HPDE6-E6E7 (cell line): ENCODE measurements at regions not wholly inside any gene's neighbourhood (a gene's known extent, or its start where the extent isn't known, plus 50 kb on each side); places are given as distances from the start of the nearest gene placed in this dataset.

Experiments
- DNase-seq: peaks from one replicate; pipeline ENCODE4 v3.0.0; 2011; ENCODE audit warnings: missing footprints; ENCODE audit errors: extremely low spot score

DNA sequence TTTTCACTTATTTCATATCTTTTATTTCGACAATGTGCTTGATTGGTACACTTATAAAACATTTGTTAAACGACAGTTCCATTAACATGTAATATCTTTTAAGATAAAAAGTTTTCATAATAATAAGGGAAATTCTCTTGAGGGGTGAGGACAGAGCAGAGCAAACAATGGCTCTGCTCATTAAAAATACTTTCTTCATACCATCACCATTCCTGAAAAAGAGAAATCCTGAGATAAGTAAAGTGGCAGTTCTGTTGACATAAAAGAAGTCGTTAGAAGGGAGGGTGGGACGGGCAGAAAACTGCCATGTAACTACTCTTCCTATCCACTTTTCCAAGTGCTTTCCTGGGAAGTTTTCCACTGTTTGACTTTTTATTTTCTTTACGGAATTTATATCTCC is 193.6 kb upstream of the CEP162 start:
- no peak for DNase-seq

DNA sequence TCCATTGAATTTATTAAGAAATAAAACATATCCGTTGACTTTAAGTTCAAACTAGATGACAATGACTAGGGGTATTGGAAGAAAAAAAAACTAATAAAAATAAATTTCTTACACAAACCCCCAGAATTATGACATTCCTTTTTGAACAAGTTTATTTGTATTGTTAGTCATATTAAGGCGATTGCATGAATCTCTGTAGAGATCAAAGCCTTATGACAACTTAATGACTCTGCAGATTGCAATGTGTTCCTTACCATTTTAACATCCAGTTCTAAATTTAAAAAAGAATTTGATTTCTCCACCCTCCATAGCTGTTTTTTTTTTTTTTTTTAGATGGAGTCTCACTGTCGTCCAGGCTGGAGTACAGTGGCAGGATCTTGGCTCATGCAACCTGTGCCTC is 189.8 kb upstream of the CEP162 start:
- no peak for DNase-seq

DNA sequence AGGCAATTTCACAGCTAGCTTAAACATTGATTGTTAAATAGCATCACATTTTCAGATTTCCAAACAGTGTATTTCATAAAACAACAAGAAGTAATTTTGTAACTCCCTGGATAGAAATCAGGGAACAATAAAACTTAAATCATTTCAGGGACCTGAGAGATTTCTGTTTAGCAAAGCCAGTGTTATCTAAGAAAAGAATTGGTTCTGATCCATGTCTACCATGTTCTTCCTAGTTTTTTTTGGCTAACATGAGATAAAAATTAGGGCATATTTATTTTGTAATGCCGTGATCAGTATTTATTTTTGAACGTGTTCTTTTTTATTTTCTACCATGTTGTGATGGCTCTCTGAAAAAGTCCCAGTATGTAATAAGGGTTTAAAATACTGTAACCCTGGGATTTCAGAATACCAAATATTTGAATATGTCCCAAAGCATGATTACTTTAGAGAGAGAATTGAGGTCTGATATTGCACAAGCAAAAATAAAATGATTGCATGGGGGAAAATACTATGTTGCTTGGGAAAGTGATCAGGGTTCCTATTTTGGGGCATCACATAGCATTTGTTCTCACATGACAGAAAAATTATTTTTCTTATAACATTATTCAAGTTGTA is 188.7 kb upstream of the CEP162 start:
- DNase-seq: no peak

GRCh38 chr6:84415517-84415916 is 188.1 kb upstream of the CEP162 start:
- DNase-seq: no peak

DNA sequence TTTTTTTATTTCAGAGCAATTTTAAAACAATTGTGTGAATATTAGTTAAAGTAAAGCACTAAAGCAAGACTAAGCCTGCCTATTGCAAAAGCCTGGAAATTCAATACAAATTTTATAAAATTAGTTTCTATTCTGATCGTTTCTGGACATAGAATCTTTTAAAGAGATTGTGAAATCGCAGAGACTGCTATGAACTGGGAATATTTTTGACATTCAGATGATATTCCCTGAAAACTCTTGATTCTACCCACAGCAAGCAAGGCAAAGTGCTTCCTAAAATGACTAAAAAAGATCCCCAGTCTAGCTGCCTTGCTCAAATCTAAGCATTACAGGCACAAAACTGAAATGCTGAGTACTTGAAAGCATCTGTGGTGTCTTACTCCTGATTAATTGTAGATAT is 187.6 kb upstream of the CEP162 start:
- DNase-seq: no peak

- no peak for DNase-seq
These were observed 187.1 kb upstream of the CEP162 start for GRCh38 chr6:84414531-84414930.

GRCh38 chr6:84411060-84411629 is 183.7 kb upstream of the CEP162 start:
- DNase-seq: no peak

GRCh38 chr6:84409911-84410310 is 182.5 kb upstream of the CEP162 start:
- no peak for DNase-seq

DNA sequence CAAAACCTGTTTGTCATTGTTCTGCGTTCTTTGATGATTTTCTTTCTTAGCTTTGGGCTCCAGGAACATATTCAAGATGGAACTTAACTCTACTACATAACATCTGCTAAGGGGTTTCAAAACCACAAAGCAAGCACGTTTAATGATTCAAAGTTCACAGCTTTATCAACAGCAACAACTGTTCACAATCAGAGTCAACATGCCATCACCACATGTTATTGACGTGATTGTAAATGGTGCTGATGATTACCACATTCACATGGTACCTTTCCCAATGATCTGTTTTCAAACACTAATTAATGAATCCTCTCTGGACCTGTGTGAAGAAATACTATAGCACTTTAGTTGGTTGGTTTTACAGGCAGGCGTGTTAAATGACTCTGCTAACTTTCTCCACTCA is 180.6 kb upstream of the CEP162 start:
- no peak for DNase-seq

DNA sequence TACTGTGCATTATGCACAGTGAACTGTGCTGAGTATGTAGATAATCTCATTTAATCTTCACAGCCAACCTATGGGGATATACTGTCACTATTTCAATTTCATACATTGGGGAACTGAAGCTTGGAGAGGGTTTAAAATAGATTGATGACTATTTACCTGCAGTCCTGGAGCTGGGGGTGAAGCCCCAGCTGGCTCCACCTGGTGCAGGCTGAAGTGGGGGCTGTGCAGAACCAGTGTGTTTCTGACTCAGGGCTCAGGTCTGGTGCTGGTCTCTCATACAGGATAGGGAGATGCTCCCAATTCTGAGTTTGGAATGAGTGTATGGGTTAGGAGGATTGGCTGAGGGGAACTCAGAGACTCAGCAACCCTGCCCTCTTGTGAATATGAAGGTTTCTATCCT is 176.1 kb upstream of the CEP162 start:
- DNase-seq: no peak

GRCh38 chr6:84399003-84399402 is 171.6 kb upstream of the CEP162 start:
- DNase-seq: no peak

- DNase-seq: no peak
These were observed 164.8 kb upstream of the CEP162 start for GRCh38 chr6:84392261-84392660.

GRCh38 chr6:84390851-84391250 is 163.4 kb upstream of the CEP162 start:
- DNase-seq: no peak

- no peak for DNase-seq
These were observed 162.9 kb upstream of the CEP162 start for GRCh38 chr6:84390334-84390733.

DNA sequence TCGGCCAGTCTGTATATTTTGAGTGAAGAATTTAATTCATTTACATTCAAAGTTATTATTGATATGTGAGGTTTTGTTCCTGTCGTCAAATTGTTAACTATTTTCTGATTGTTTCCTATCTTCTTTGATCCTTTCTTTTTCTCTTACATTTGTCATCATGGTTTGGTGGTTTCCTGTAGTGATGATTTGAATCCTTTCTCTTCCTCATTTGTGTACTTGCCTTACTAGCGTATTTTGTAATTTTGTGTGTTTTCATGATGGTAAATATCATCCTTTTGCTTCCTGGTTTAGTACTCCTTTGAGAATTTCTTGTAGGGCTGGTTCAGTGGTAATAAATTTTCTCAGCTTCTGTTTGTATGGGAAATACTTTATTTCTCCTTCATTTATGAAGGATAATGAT is 151.7 kb upstream of the CEP162 start:
- no peak for DNase-seq

DNA sequence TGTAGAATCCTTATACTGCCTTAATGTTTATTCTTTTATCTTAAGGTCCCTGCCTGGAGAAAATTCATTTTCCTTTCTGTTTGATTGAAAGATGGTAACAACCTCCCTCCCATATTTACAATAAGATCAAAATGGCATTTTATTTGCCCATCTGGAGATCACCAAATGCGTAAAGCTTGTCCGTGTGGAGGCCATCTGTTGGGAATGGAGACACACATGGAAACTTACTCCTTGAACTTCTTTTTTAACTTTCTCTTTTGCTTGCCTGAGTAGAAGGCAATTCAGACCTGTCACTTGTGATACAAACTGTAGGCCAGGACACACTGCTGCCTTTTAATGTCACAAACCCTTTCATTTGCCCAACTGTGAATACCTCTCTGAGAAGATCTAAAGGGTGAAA is 144.8 kb upstream of the CEP162 start:
- DNase-seq: no peak

GRCh38 chr6:84371681-84372080 is 144.2 kb upstream of the CEP162 start:
- no peak for DNase-seq

GRCh38 chr6:84362193-84362821 is 134.9 kb upstream of the CEP162 start:
- no peak for DNase-seq

- no peak for DNase-seq
These were observed 134.1 kb upstream of the CEP162 start for GRCh38 chr6:84361372-84362192.

DNA sequence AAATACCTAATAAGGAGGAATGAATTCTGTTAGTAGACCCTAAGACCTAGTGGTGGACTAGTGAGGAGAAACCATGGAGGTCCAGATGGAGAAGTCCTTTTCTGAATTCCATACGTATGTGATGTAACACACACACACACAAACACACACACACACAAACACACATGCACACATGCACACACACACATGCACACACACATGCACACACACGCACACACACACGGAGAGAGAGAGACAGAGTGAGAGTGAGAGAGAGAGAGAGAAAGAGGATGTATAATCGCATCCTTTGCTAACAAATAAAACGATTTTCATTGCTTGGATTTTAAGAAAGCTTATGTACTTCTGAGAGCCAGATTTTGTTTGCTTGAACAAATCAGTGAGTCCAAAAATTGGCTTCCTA is 132.6 kb upstream of the CEP162 start:
- no peak for DNase-seq

- DNase-seq: no peak
These were observed 131.1 kb upstream of the CEP162 start for GRCh38 chr6:84358581-84358980.

GRCh38 chr6:84357631-84358030 is 130.2 kb upstream of the CEP162 start:
- no peak for DNase-seq

DNA sequence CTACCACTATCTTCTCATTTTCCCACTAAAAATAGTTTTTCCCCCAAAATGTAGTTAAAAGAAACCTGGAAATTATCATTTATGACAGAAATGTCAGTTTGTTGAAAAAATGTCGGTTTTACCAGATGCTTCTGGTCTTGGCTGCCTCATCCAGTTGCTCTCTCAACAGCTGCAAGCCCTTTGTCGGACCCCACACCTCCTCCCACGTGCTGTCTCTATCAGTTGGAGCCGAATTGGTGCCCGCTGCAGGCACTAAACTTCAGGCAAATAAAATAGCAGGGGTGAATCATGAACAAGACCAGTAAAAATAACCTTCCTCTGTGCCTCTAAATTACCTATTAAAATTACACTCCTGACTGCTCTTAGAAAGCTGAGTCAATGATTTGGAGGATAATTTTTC is 129.5 kb upstream of the CEP162 start:
- no peak for DNase-seq
